SK-N-SH (cell line): ENCODE measurements at regions not wholly inside any gene's neighbourhood (a gene's known extent, or its start where the extent isn't known, plus 50 kb on each side); places are given as distances from the start of the nearest gene placed in this dataset.

Experiments
- CTCF ChIA-PET: fragments of 300-600, 350-600 bp; formaldehyde crosslinking; extraction: SDS; loops from one replicate; lab custom pipeline; 2021; lab: Yijun Ruan, JAX
- POLR2A ChIA-PET: fragments of 350-600 bp; sonication (Branson Sonifier 250); formaldehyde crosslinking; extraction: SDS; loops from one replicate; lab custom pipeline; 2020; ENCODE audit warnings: antibody characterized with exemption, inconsistent platforms; lab: Yijun Ruan, JAX
- DNase-seq: peaks from one replicate; pipeline ENCODE4 v3.0.0; 2012
- H2AFZ ChIP-seq: fragments of 200-600 bp; sonication (generic); 2 replicates; pipeline ENCODE4 v1.8.1; 2016; ENCODE audit warnings: antibody characterized with exemption, mild to moderate bottlenecking, low read depth
- H3F3A ChIP-seq: fragments of 200-600 bp; sonication (generic); replicated peaks from 2 replicates; pipeline ENCODE3; 2016; ENCODE audit warnings: antibody characterized with exemption, mild to moderate bottlenecking; ENCODE audit not compliant: insufficient read depth
- H3K27ac ChIP-seq, 2 experiments: fragments of 200-500 bp in 1 of 2; fragments of 200-600 bp in 1 of 2; sonication (Bioruptor generic) in 1 of 2; sonication (generic), shearing (Covaris generic) in 1 of 2; 2 replicates each; pipeline versions ENCODE4 v1.5.1 to v1.6.1; 2014 to 2016; ENCODE audit warnings: low read depth in 2 of 2, inconsistent platforms in 1 of 2, low read length in 1 of 2, mild to moderate bottlenecking in 1 of 2, mixed read lengths in 1 of 2
- H3K27me3 ChIP-seq: fragments of 200-600 bp; sonication (generic), shearing (Covaris generic); 2 replicates; pipeline ENCODE4 v1.6.1; 2016; ENCODE audit warnings: mixed run types; ENCODE audit not compliant: insufficient read depth
- H3K36me3 ChIP-seq, 2 experiments: fragments of 200-500 bp in 1 of 2; fragments of 200-600 bp in 1 of 2; sonication (Bioruptor generic) in 1 of 2; sonication (generic) in 1 of 2; replicated peaks in 1 of 2; 2 replicates each; pipeline versions ENCODE3 to v1.5.1; 2014 to 2016; ENCODE audit warnings: low read length in 1 of 2, mild to moderate bottlenecking in 1 of 2; ENCODE audit not compliant: insufficient read depth in 2 of 2, control insufficient read depth in 1 of 2
- H3K4me1 ChIP-seq, 2 experiments: fragments of 200-500 bp in 1 of 2; fragments of 200-600 bp in 1 of 2; sonication (Bioruptor generic) in 1 of 2; sonication (generic), shearing (Covaris generic) in 1 of 2; 2 replicates each; pipeline versions ENCODE4 v1.5.1 to v1.6.1; 2014 to 2016; ENCODE audit warnings: low read depth in 1 of 2, low read length in 1 of 2, mixed run types in 1 of 2; ENCODE audit not compliant: insufficient read depth in 2 of 2, control insufficient read depth in 1 of 2
- H3K4me2 ChIP-seq: fragments of 200-600 bp; sonication (generic), shearing (Covaris generic); 2 replicates; pipeline ENCODE4 v1.6.1; 2017; ENCODE audit warnings: mixed run types
- H3K4me3 ChIP-seq, 2 experiments: fragments of 200-500 bp in 1 of 2; fragments of 200-600 bp in 1 of 2; sonication (Bioruptor generic) in 1 of 2; sonication (generic), shearing (Covaris generic) in 1 of 2; 2 replicates each; pipeline versions ENCODE4 v1.5.1 to v1.8.1; 2014 to 2016; ENCODE audit warnings: low read depth in 2 of 2, inconsistent platforms in 1 of 2, low read length in 1 of 2, mild to moderate bottlenecking in 1 of 2, mixed read lengths in 1 of 2, moderate library complexity in 1 of 2
- H3K79me2 ChIP-seq: fragments of 200-600 bp; sonication (generic); 2 replicates; pipeline ENCODE4 v1.8.1; 2017; ENCODE audit warnings: mild to moderate bottlenecking; ENCODE audit not compliant: insufficient read depth
- H3K9ac ChIP-seq: fragments of 200-600 bp; sonication (generic); 2 replicates; pipeline ENCODE4 v1.6.1; 2017; ENCODE audit warnings: mixed run types
- H3K9me2 ChIP-seq: fragments of 200-600 bp; sonication (generic); 2 replicates; pipeline ENCODE4 v1.6.1; 2017; ENCODE audit warnings: mixed run types
- H3K9me3 ChIP-seq: fragments of 200-600 bp; sonication (generic); 2 replicates; pipeline ENCODE4 v1.6.1; 2017; ENCODE audit warnings: mixed run types, mild to moderate bottlenecking, moderate library complexity
- H4K20me1 ChIP-seq: fragments of 200-600 bp; sonication (generic); 2 replicates; pipeline ENCODE4 v1.6.1; 2017; ENCODE audit warnings: mild to moderate bottlenecking, mixed run types; ENCODE audit not compliant: insufficient read depth
- ELF1 ChIP-seq: IDR thresholded peaks from 2 replicates; pipeline ENCODE4 v1.4.0; 2012
- EP300 ChIP-seq, 2 experiments: IDR thresholded peaks; 2 replicates each; pipeline versions ENCODE4 v1.4.0 to v1.6.1; 2012; ENCODE audit warnings: borderline replicate concordance in 1 of 2, low read depth in 1 of 2, low read length in 1 of 2
- FOSL2 ChIP-seq: IDR thresholded peaks from 2 replicates; pipeline ENCODE4 v1.4.0; 2012; ENCODE audit warnings: low read depth, mild to moderate bottlenecking, moderate library complexity, borderline replicate concordance
- FOXJ3 ChIP-seq: sonication (generic); formaldehyde crosslinking; IDR thresholded peaks from 2 replicates; pipeline ENCODE4 v1.5.1; 2020; ENCODE audit warnings: mild to moderate bottlenecking, missing genetic modification reagents
- GABPA ChIP-seq: IDR thresholded peaks from 2 replicates; pipeline ENCODE4 v1.4.0; 2012; ENCODE audit warnings: low read depth, mild to moderate bottlenecking
- GATA2 ChIP-seq: sonication (generic); formaldehyde crosslinking; IDR thresholded peaks from 2 replicates; pipeline ENCODE4 v1.5.0; 2020; ENCODE audit warnings: mild to moderate bottlenecking, missing genetic modification reagents
- JUND ChIP-seq: IDR thresholded peaks from 2 replicates; pipeline ENCODE4 v1.4.0; 2012
- MXI1 ChIP-seq: IDR thresholded peaks from 2 replicates; pipeline ENCODE4 v1.6.1; 2012; ENCODE audit warnings: mild to moderate bottlenecking, low read depth, low read length, improper control_type of control experiment
- NFIC ChIP-seq: IDR thresholded peaks from 2 replicates; pipeline ENCODE4 v1.4.0; 2012; ENCODE audit warnings: borderline replicate concordance
- PBX3 ChIP-seq: IDR thresholded peaks from 2 replicates; pipeline ENCODE4; 2012
- RCOR1 ChIP-seq: fragments of 150-350 bp; IDR thresholded peaks from 2 replicates; pipeline ENCODE4 v1.6.1; 2017; ENCODE audit warnings: antibody characterized with exemption, low read length
- REST ChIP-seq: IDR thresholded peaks from 2 replicates; pipeline ENCODE4 v1.6.1; 2012; ENCODE audit warnings: mild to moderate bottlenecking, low read depth, low read length, moderate library complexity
- RFX5 ChIP-seq: IDR thresholded peaks from 2 replicates; pipeline ENCODE4 v1.6.1; 2012; ENCODE audit warnings: mild to moderate bottlenecking, improper control_type of control experiment, low read length
- RXRA ChIP-seq: IDR thresholded peaks from 2 replicates; pipeline ENCODE4 v1.4.0; 2012; ENCODE audit warnings: low read depth, mild to moderate bottlenecking, borderline replicate concordance
- TAF1 ChIP-seq: IDR thresholded peaks from 2 replicates; pipeline ENCODE4 v1.6.1; 2012; ENCODE audit warnings: low read depth, mild to moderate bottlenecking, low read length, moderate library complexity, borderline replicate concordance
- TEAD4 ChIP-seq: IDR thresholded peaks from 2 replicates; pipeline ENCODE4 v1.4.0; 2012; ENCODE audit warnings: mild to moderate bottlenecking, borderline replicate concordance; ENCODE audit not compliant: insufficient read depth
- USF1 ChIP-seq: IDR thresholded peaks from 2 replicates; pipeline ENCODE4 v1.4.0; 2012; ENCODE audit warnings: low read depth, borderline replicate concordance
- USF2 ChIP-seq: fragments of 150-350 bp; IDR thresholded peaks from 2 replicates; pipeline ENCODE4 v1.6.1; 2017; ENCODE audit warnings: antibody characterized with exemption, low read length, low read depth, borderline replicate concordance
- YY1 ChIP-seq: IDR thresholded peaks from 2 replicates; pipeline ENCODE4 v1.4.0; 2012; ENCODE audit warnings: low read depth, mild to moderate bottlenecking
- ZBTB33 ChIP-seq: IDR thresholded peaks from 2 replicates; pipeline ENCODE4 v1.4.0; 2012; ENCODE audit warnings: low read depth, borderline replicate concordance
- WGBS: methylation state at CpG from one replicate; pipeline ENCODE4 v1.1.6; 2017; ENCODE audit warnings: low lambda C conversion rate; 5-methylcytosine and 5-hydroxymethylcytosine counted together

GRCh38 chr21:25370311-25370744 is 237.0 kb downstream of the MRPL39 start (continued):
- no peak for TF ChIP-seq REST
- TF ChIP-seq PBX3: peak; percentile 89
- TF ChIP-seq RCOR1: no peak
- TF ChIP-seq NFIC: peak; percentile 88
- TF ChIP-seq YY1: peak; percentile 29; the same call in 1 of the 2 replicates

- no peak for DNase-seq
- TF ChIP-seq ELF1: 0 out of 2 replicates have a peak, but pooled peaks have one; percentile 5
- TF ChIP-seq MXI1: no peak
- TF ChIP-seq USF1: no peak
- peak; percentile 61 for TF ChIP-seq JUND
- TF ChIP-seq TAF1: no peak
- peak; percentile 55 for TF ChIP-seq FOSL2
- TF ChIP-seq FOXJ3 (CRISPR knock-in tag): no peak
- TF ChIP-seq USF2: no peak
- peak; percentile 48 for TF ChIP-seq PBX3
- TF ChIP-seq EP300 (IDR thresholded peaks at IDR 0.05; ENCODE audit: borderline replicate concordance in 1 of 2, low read depth in 1 of 2, low read length in 1 of 2): peak; percentile 26 to 80; a peak in 3 of 4 replicates
- 0 out of 2 replicates have a peak, but pooled peaks have one; percentile 11 for TF ChIP-seq ZBTB33
- TF ChIP-seq GABPA: no peak
- TF ChIP-seq RXRA: no peak
- no peak for TF ChIP-seq RFX5
- TF ChIP-seq TEAD4: peak; percentile 88
- TF ChIP-seq GATA2: no peak
- TF ChIP-seq, all 33 proteins: peak for 7
- Histone ChIP-seq H3K9me3 (no peaks in the 10 kb centered on the region), H3K4me2 (peak overlapping the region; percentile 70; the same call in 1 of the 2 replicates), H3K27ac (peak overlapping the region; percentile 58 to 98; a peak in 3 of 4 replicates), H3K4me1 (peaks cover 4 to 29% of the 10 kb centered on the region in 2 experiments), H2AFZ (no peak overlapping the region), H3F3A (peaks cover 34% of the 10 kb centered on the region), H3K27me3 (no peaks in the 10 kb centered on the region), H3K9ac (peak overlapping the region; percentile 58; the same call in 1 of the 2 replicates), H3K4me3 (peak overlapping the region in 1 of 2 experiments; percentile 26; a peak in 2 of 4 replicates), H3K9me2 (no peaks in the 10 kb centered on the region), H3K79me2 (no peaks in the 10 kb centered on the region), H4K20me1 (no peaks in the 10 kb centered on the region), H3K36me3 (no peaks in the 10 kb centered on the region)
- CTCF ChIA-PET: interaction anchor here (0.8 to 2.9 kb wide), 5 partner anchors 9 to 20 kb away, joined by 3 to 14 read pairs (median 5); no protein-coding TSS in a partner anchor
- POLR2A ChIA-PET: no interaction called here
- 9% methylated on average over 4 of the region's 4 CpGs for WGBS
Measured at GRCh38 chr21:25369524-25370300, 237.6 kb downstream of the MRPL39 start.
